Testis (tissue), 2 donors: ENCODE measurements at regions not wholly inside any gene's neighbourhood (a gene's known extent, or its start where the extent isn't known, plus 50 kb on each side); places are given as distances from the start of the nearest gene placed in this dataset.

Experiments
- POLR2A ChIP-seq: fragments of 450-650 bp; IDR thresholded peaks from one replicate; pipeline ENCODE4 v1.6.1; 2017; ENCODE audit warnings: antibody characterized with exemption, mild to moderate bottlenecking, moderate library complexity
- TF ChIP-seq, protein P1 (sequence below), 3 experiments: fragments of 450-650 bp in 2 of 3; fragments of 200-600 bp in 1 of 3; sonication (generic) in 1 of 3; IDR thresholded peaks; one replicate each; pipeline ENCODE4 v1.5.1; 2016 to 2019; ENCODE audit warnings: antibody characterized with exemption in 3 of 3, mild to moderate bottlenecking in 2 of 3, moderate library complexity in 1 of 3

DNA sequence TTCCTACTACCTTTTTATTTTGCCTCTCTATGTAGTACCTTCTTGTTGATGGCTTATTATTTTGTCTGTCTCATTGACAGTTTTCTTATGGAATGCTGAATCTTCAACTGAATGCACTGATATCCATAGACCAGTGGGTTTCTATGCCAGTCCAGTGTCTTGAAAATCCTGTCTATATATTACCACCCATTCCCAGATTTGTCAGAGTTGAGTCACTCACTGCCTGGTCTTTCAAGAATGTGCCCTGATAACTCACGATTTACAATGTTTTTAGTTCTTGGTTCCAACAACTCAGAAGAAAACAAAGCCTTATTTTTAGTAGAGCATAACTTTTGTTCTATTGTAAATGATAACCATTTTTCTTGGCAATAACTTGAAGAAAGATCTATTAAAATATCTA, 606.0 kb upstream of the PITX2 start:
- TF ChIP-seq, protein P1, sequence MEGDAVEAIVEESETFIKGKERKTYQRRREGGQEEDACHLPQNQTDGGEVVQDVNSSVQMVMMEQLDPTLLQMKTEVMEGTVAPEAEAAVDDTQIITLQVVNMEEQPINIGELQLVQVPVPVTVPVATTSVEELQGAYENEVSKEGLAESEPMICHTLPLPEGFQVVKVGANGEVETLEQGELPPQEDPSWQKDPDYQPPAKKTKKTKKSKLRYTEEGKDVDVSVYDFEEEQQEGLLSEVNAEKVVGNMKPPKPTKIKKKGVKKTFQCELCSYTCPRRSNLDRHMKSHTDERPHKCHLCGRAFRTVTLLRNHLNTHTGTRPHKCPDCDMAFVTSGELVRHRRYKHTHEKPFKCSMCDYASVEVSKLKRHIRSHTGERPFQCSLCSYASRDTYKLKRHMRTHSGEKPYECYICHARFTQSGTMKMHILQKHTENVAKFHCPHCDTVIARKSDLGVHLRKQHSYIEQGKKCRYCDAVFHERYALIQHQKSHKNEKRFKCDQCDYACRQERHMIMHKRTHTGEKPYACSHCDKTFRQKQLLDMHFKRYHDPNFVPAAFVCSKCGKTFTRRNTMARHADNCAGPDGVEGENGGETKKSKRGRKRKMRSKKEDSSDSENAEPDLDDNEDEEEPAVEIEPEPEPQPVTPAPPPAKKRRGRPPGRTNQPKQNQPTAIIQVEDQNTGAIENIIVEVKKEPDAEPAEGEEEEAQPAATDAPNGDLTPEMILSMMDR (IDR thresholded peaks at IDR 0.05): no peak
- TF ChIP-seq POLR2A: no peak
